ENCODE measurements at regions not wholly inside any gene's neighbourhood (a gene's known extent, or its start where the extent isn't known, plus 50 kb on each side); places are given as distances from the start of the nearest gene placed in this dataset.

GRCh38 chr1:193427524-193427923 lies 241.1 kb upstream of the B3GALT2 start:
- Mint-ChIP-seq H3K36me3 (peaks cover 10% of the 10 kb centered on the region), H3K4me3 (no peak overlapping the region), H3K27ac (peak overlapping the region in 2 of 3 donors; percentile 42 to 55), H3K9me3 (peaks cover 0 to 6% (median 2%) of the 10 kb centered on the region in 7 donors), H3K4me1 (peaks cover 4 to 17% (median 10%) of the 10 kb centered on the region in 4 donors), H3K27me3 (no peaks in the 10 kb centered on the region)
- Histone ChIP-seq H3K27me3 (ENCODE audit: control insufficient read depth, insufficient read depth, low read length) (no peaks in the 10 kb centered on the region), H3K4me3 (ENCODE audit: low read depth, low read length) (no peak overlapping the region), H3K36me3 (ENCODE audit: control insufficient read depth, insufficient read depth, low read length) (no peaks in the 10 kb centered on the region), H3K9me3 (ENCODE audit: control insufficient read depth in 2 of 2, low read length in 2 of 2) (peaks cover 0 to 2% of the 10 kb centered on the region in 2 experiments), H3K4me1 (ENCODE audit: control insufficient read depth, insufficient read depth, low read length, poor library complexity, severe bottlenecking) (peaks cover 3% of the 10 kb centered on the region), H3K27ac (ENCODE audit: insufficient read depth, low read length, poor library complexity, severe bottlenecking) (no peak overlapping the region)
- ATAC-seq (ENCODE audit: low read depth in 2 of 2): no peak
- DNase-seq: no peak

GRCh38 chr1:193426061-193426460 lies 239.6 kb upstream of the B3GALT2 start:
- DNase-seq: no peak
- Mint-ChIP-seq H3K9me3 (peaks cover 0 to 4% (median 1%) of the 10 kb centered on the region in 7 donors), H3K27me3 (no peaks in the 10 kb centered on the region), H3K36me3 (peaks cover 6% of the 10 kb centered on the region), H3K4me1 (peaks cover 4 to 13% (median 11%) of the 10 kb centered on the region in 4 donors), H3K4me3 (no peak overlapping the region), H3K27ac (no peak overlapping the region)
- no peak overlapping the region for H3K4me3 ChIP-seq (ENCODE audit: low read depth, low read length)
- peaks cover 3% of the 10 kb centered on the region for H3K4me1 ChIP-seq (ENCODE audit: control insufficient read depth, insufficient read depth, low read length, poor library complexity, severe bottlenecking)
- H3K27ac ChIP-seq (ENCODE audit: insufficient read depth, low read length, poor library complexity, severe bottlenecking): no peak overlapping the region
- no peak for ATAC-seq (ENCODE audit: low read depth in 2 of 2)
- no peaks in the 10 kb centered on the region for H3K9me3 ChIP-seq (ENCODE audit: control insufficient read depth in 2 of 2, low read length in 2 of 2)
- H3K36me3 ChIP-seq (ENCODE audit: control insufficient read depth, insufficient read depth, low read length): no peaks in the 10 kb centered on the region
- no peaks in the 10 kb centered on the region for H3K27me3 ChIP-seq (ENCODE audit: control insufficient read depth, insufficient read depth, low read length)

- Histone ChIP-seq H3K4me3 (ENCODE audit: low read depth, low read length) (no peak overlapping the region), H3K27me3 (ENCODE audit: control insufficient read depth, insufficient read depth, low read length) (no peaks in the 10 kb centered on the region), H3K27ac (ENCODE audit: insufficient read depth, low read length, poor library complexity, severe bottlenecking) (no peak overlapping the region), H3K9me3 (ENCODE audit: control insufficient read depth in 2 of 2, low read length in 2 of 2) (no peaks in the 10 kb centered on the region), H3K36me3 (ENCODE audit: control insufficient read depth, insufficient read depth, low read length) (no peaks in the 10 kb centered on the region), H3K4me1 (ENCODE audit: control insufficient read depth, insufficient read depth, low read length, poor library complexity, severe bottlenecking) (peaks cover 24% of the 10 kb centered on the region)
- Mint-ChIP-seq H3K27ac (peak overlapping the region in 1 of 3 donors; percentile 9), H3K36me3 (no peaks in the 10 kb centered on the region), H3K27me3 (no peaks in the 10 kb centered on the region), H3K4me3 (no peak overlapping the region), H3K9me3 (peaks cover 0 to 4% (median 0%) of the 10 kb centered on the region in 7 donors), H3K4me1 (peaks cover 10 to 39% (median 33%) of the 10 kb centered on the region in 4 donors)
- ATAC-seq (ENCODE audit: low read depth in 2 of 2): no peak
- no peak for DNase-seq
These were observed 235.1 kb upstream of the B3GALT2 start for GRCh38 chr1:193421487-193421886.

GRCh38 chr1:193419295-193419694 lies 232.9 kb upstream of the B3GALT2 start:
- DNase-seq (no peak), ATAC-seq (ENCODE audit: low read depth in 2 of 2) (no peak)
- no peak overlapping the region for H3K4me3 ChIP-seq (ENCODE audit: low read depth, low read length)
- H3K9me3 ChIP-seq (ENCODE audit: control insufficient read depth in 2 of 2, low read length in 2 of 2): no peaks in the 10 kb centered on the region
- H3K36me3 ChIP-seq (ENCODE audit: control insufficient read depth, insufficient read depth, low read length): no peaks in the 10 kb centered on the region
- H3K4me1 ChIP-seq (ENCODE audit: control insufficient read depth, insufficient read depth, low read length, poor library complexity, severe bottlenecking): peaks cover 24% of the 10 kb centered on the region
- H3K4me1 Mint-ChIP-seq: peaks cover 24 to 56% (median 40%) of the 10 kb centered on the region in 4 donors
- no peaks in the 10 kb centered on the region for H3K27me3 Mint-ChIP-seq
- no peak overlapping the region for H3K27ac ChIP-seq (ENCODE audit: insufficient read depth, low read length, poor library complexity, severe bottlenecking)
- H3K27me3 ChIP-seq (ENCODE audit: control insufficient read depth, insufficient read depth, low read length): no peaks in the 10 kb centered on the region
- peak overlapping the region in 2 of 3 donors; percentile 86 to 96 for H3K27ac Mint-ChIP-seq
- H3K9me3 Mint-ChIP-seq: peaks cover 0 to 6% (median 1%) of the 10 kb centered on the region in 7 donors
- peaks cover 5% of the 10 kb centered on the region for H3K36me3 Mint-ChIP-seq
- H3K4me3 Mint-ChIP-seq: peak overlapping the region in 2 of 4 donors; percentile 81 to 94

- H3K27ac Mint-ChIP-seq: peak overlapping the region; percentile 86 to 96 (median 93)
- peak in 1 of 2 donors; percentile 19 for ATAC-seq (ENCODE audit: low read depth in 2 of 2)
- H3K4me3 ChIP-seq (ENCODE audit: low read depth, low read length): peak overlapping the region; percentile 93
These were observed 232.3 kb upstream of the B3GALT2 start for GRCh38 chr1:193418745-193419058.

GRCh38 chr1:193417945-193418744 lies 231.7 kb upstream of the B3GALT2 start:
- Mint-ChIP-seq H3K4me3 (peak overlapping the region; percentile 81 to 94 (median 85)), H3K9me3 (peaks cover 1 to 6% (median 2%) of the 10 kb centered on the region in 7 donors), H3K27ac (peak overlapping the region; percentile 86 to 96 (median 96)), H3K27me3 (no peaks in the 10 kb centered on the region), H3K4me1 (peaks cover 27 to 58% (median 41%) of the 10 kb centered on the region in 4 donors), H3K36me3 (peaks cover 8% of the 10 kb centered on the region)
- Histone ChIP-seq H3K27ac (ENCODE audit: insufficient read depth, low read length, poor library complexity, severe bottlenecking) (peak overlapping the region; percentile 24), H3K36me3 (ENCODE audit: control insufficient read depth, insufficient read depth, low read length) (no peaks in the 10 kb centered on the region), H3K4me3 (ENCODE audit: low read depth, low read length) (peak overlapping the region; percentile 93), H3K27me3 (ENCODE audit: control insufficient read depth, insufficient read depth, low read length) (no peaks in the 10 kb centered on the region), H3K4me1 (ENCODE audit: control insufficient read depth, insufficient read depth, low read length, poor library complexity, severe bottlenecking) (peaks cover 24% of the 10 kb centered on the region), H3K9me3 (ENCODE audit: control insufficient read depth in 2 of 2, low read length in 2 of 2) (no peaks in the 10 kb centered on the region)
- ATAC-seq (ENCODE audit: low read depth in 2 of 2) (peak; percentile 72 to 76), DNase-seq (peak in 2 of 3 donors; percentile 51 to 80)

More at GRCh38 chr1:193418745-193419058, 232.3 kb upstream of the B3GALT2 start:
- Mint-ChIP-seq H3K4me3 (peak overlapping the region; percentile 81 to 94 (median 85)), H3K27me3 (no peaks in the 10 kb centered on the region), H3K4me1 (peaks cover 24 to 56% (median 40%) of the 10 kb centered on the region in 4 donors), H3K36me3 (peaks cover 5% of the 10 kb centered on the region), H3K9me3 (peaks cover 0 to 6% (median 1%) of the 10 kb centered on the region in 7 donors)
- no peak for DNase-seq
- Histone ChIP-seq H3K27me3 (ENCODE audit: control insufficient read depth, insufficient read depth, low read length) (no peaks in the 10 kb centered on the region), H3K4me1 (ENCODE audit: control insufficient read depth, insufficient read depth, low read length, poor library complexity, severe bottlenecking) (peaks cover 24% of the 10 kb centered on the region), H3K27ac (ENCODE audit: insufficient read depth, low read length, poor library complexity, severe bottlenecking) (peak overlapping the region; percentile 24), H3K36me3 (ENCODE audit: control insufficient read depth, insufficient read depth, low read length) (no peaks in the 10 kb centered on the region), H3K9me3 (ENCODE audit: control insufficient read depth in 2 of 2, low read length in 2 of 2) (no peaks in the 10 kb centered on the region)

- H3K36me3 Mint-ChIP-seq: peaks cover 8% of the 10 kb centered on the region
These were observed 231.0 kb upstream of the B3GALT2 start for GRCh38 chr1:193417403-193417802.

More at GRCh38 chr1:193417403-193417802, 231.0 kb upstream of the B3GALT2 start:
- peak overlapping the region; percentile 38 for H3K4me3 ChIP-seq (ENCODE audit: low read depth, low read length)
- no peaks in the 10 kb centered on the region for H3K9me3 ChIP-seq (ENCODE audit: control insufficient read depth in 2 of 2, low read length in 2 of 2)
- Mint-ChIP-seq H3K4me1 (peaks cover 30 to 66% (median 46%) of the 10 kb centered on the region in 4 donors), H3K9me3 (peaks cover 0 to 7% (median 2%) of the 10 kb centered on the region in 7 donors), H3K27me3 (no peaks in the 10 kb centered on the region), H3K4me3 (peak overlapping the region; percentile 9 to 88 (median 66)), H3K27ac (peak overlapping the region; percentile 86 to 96 (median 96))
- ATAC-seq (ENCODE audit: low read depth in 2 of 2): peak; percentile 37 to 51
- peak in 2 of 3 donors; percentile 6 to 23 for DNase-seq
- peaks cover 29% of the 10 kb centered on the region for H3K4me1 ChIP-seq (ENCODE audit: control insufficient read depth, insufficient read depth, low read length, poor library complexity, severe bottlenecking)
- H3K27ac ChIP-seq (ENCODE audit: insufficient read depth, low read length, poor library complexity, severe bottlenecking): no peak overlapping the region
- H3K27me3 ChIP-seq (ENCODE audit: control insufficient read depth, insufficient read depth, low read length): no peaks in the 10 kb centered on the region
- H3K36me3 ChIP-seq (ENCODE audit: control insufficient read depth, insufficient read depth, low read length): no peaks in the 10 kb centered on the region

Data from CD4-positive, CD25-positive, alpha-beta regulatory T cell (primary cell).